K562 (cell line): ENCODE measurements at regions not wholly inside any gene's neighbourhood (a gene's known extent, or its start where the extent isn't known, plus 50 kb on each side); places are given as distances from the start of the nearest gene placed in this dataset.

ENCODE experiments used
- CTBP1 ChIP-seq: fragments of 450-650 bp; IDR thresholded peaks from 2 replicates; pipeline ENCODE4 v1.6.1; 2016; ENCODE audit warnings: borderline replicate concordance
- CTCF ChIP-seq, 3 experiments: IDR thresholded peaks in 2 of 3; conservative IDR thresholded peaks in 1 of 3; 2 replicates each; pipeline ENCODE4 v1.5.1; 2011 to 2012; ENCODE audit warnings: low read length in 3 of 3, mild to moderate bottlenecking in 3 of 3, control low read depth in 2 of 3, improper control_type of control experiment in 1 of 3, inconsistent platforms in 1 of 3, low read depth in 1 of 3, mixed read lengths in 1 of 3, moderate library complexity in 1 of 3; ENCODE audit not compliant: insufficient read depth in 2 of 3
- IFI16 ChIP-seq: fragments of 250-450 bp; sonication (Bioruptor Pico); IDR thresholded peaks from 2 replicates; pipeline ENCODE4 v2.1.2; 2022; ENCODE audit warnings: mild to moderate bottlenecking, inconsistent platforms
- RFX5 ChIP-seq: IDR thresholded peaks from 2 replicates; pipeline ENCODE4 v1.6.1; 2011; ENCODE audit warnings: low read depth, mild to moderate bottlenecking, improper control_type of control experiment, low read length

- TF ChIP-seq IFI16 (CRISPR knock-in tag) (no peak), CTCF (IDR thresholded peaks at IDR 0.05 in 2 of 3, conservative IDR thresholded peaks at IDR 0.05 in 1 of 3; ENCODE audit: insufficient read depth in 2 of 3, low read depth in 1 of 3, low read length in 3 of 3) (no peak), RFX5 (no peak), CTBP1 (no peak)
These were observed 91.9 kb downstream of the RTP5 start for GRCh38 chr2:241961454-241961853.
